H9 (cell line): ENCODE measurements at regions not wholly inside any gene's neighbourhood (a gene's known extent, or its start where the extent isn't known, plus 50 kb on each side); places are given as distances from the start of the nearest gene placed in this dataset.

ENCODE experiments used
- DNase-seq: peaks from one replicate; pipeline ENCODE4 v3.0.0-alpha.2; 2017
- H2AFZ ChIP-seq: one replicate; pipeline ENCODE4 v1.6.1; 2013; ENCODE audit warnings: mild to moderate bottlenecking, low read length, control low read depth, moderate library complexity
- H2AK5ac ChIP-seq: 2 replicates; pipeline ENCODE4 v1.6.1; 2013; ENCODE audit warnings: low read length, control low read depth, mixed read lengths; ENCODE audit not compliant: insufficient read length
- H2BK120ac ChIP-seq: one replicate; pipeline ENCODE4 v1.6.1; 2013; ENCODE audit warnings: low read depth, mild to moderate bottlenecking, low read length, control low read depth, inconsistent platforms; ENCODE audit not compliant: poor library complexity, severe bottlenecking
- H2BK12ac ChIP-seq: 2 replicates; pipeline ENCODE4 v1.6.1; 2013; ENCODE audit warnings: low read length, control low read depth, mixed read lengths, low read depth; ENCODE audit not compliant: insufficient read length
- H2BK15ac ChIP-seq: 2 replicates; pipeline ENCODE4 v1.6.1; 2013; ENCODE audit warnings: low read depth, low read length, control low read depth
- H2BK20ac ChIP-seq: one replicate; pipeline ENCODE4 v1.6.1; 2013; ENCODE audit warnings: low read depth, mild to moderate bottlenecking, low read length, control low read depth, inconsistent platforms; ENCODE audit not compliant: poor library complexity, severe bottlenecking
- H2BK5ac ChIP-seq: 2 replicates; pipeline ENCODE4 v1.6.1; 2013; ENCODE audit warnings: low read length, control low read depth, mixed read lengths; ENCODE audit not compliant: insufficient read length
- H3K14ac ChIP-seq: 2 replicates; pipeline ENCODE4 v1.6.1; 2013; ENCODE audit warnings: low read length, control low read depth; ENCODE audit not compliant: insufficient read depth
- H3K18ac ChIP-seq: 2 replicates; pipeline ENCODE4 v1.6.1; 2013; ENCODE audit warnings: low read depth, mild to moderate bottlenecking, mixed read lengths, low read length, control low read depth; ENCODE audit not compliant: insufficient read length
- H3K23ac ChIP-seq: 2 replicates; pipeline ENCODE4 v1.6.1; 2013; ENCODE audit warnings: low read length, control low read depth, mixed read lengths, low read depth; ENCODE audit not compliant: insufficient read length
- H3K23me2 ChIP-seq: 2 replicates; pipeline ENCODE4 v1.6.1; 2013; ENCODE audit warnings: low read depth, mild to moderate bottlenecking, mixed read lengths, low read length, control low read depth; ENCODE audit not compliant: insufficient read length, poor library complexity, severe bottlenecking
- H3K27ac ChIP-seq: 2 replicates; pipeline ENCODE4 v1.5.1; 2013; ENCODE audit warnings: low read length, control low read depth, mixed read lengths, low read depth; ENCODE audit not compliant: insufficient read length
- H3K27me3 ChIP-seq: 2 replicates; pipeline ENCODE4 v1.6.1; 2013; ENCODE audit warnings: low read length, control low read depth, inconsistent platforms; ENCODE audit not compliant: insufficient read depth
- H3K4ac ChIP-seq: 2 replicates; pipeline ENCODE4 v1.6.1; 2013; ENCODE audit warnings: low read depth, mild to moderate bottlenecking, control low read depth, inconsistent platforms, low read length, moderate library complexity
- H3K4me1 ChIP-seq: 2 replicates; pipeline ENCODE4 v1.6.1; 2013; ENCODE audit warnings: low read length, control low read depth, inconsistent platforms; ENCODE audit not compliant: insufficient read depth
- H3K4me2 ChIP-seq: 2 replicates; pipeline ENCODE4 v1.6.1; 2013; ENCODE audit warnings: low read length, control low read depth, mixed read lengths; ENCODE audit not compliant: insufficient read length, insufficient read depth
- H3K56ac ChIP-seq: 2 replicates; pipeline ENCODE4 v1.6.1; 2013; ENCODE audit warnings: low read depth, mild to moderate bottlenecking, mixed read lengths, low read length, control low read depth; ENCODE audit not compliant: insufficient read length
- H3K79me1 ChIP-seq: 2 replicates; pipeline ENCODE4 v1.6.1; 2013; ENCODE audit warnings: low read depth, mild to moderate bottlenecking, moderate library complexity, low read length, control low read depth, inconsistent platforms; ENCODE audit not compliant: insufficient read depth, poor library complexity, severe bottlenecking
- H3K79me2 ChIP-seq: 2 replicates; pipeline ENCODE4 v1.6.1; 2013; ENCODE audit warnings: low read length, control low read depth, inconsistent platforms; ENCODE audit not compliant: insufficient read depth
- H3K9ac ChIP-seq: 2 replicates; pipeline ENCODE4 v1.6.1; 2013; ENCODE audit warnings: low read length, control low read depth, mixed read lengths; ENCODE audit not compliant: insufficient read length; ENCODE audit errors: extremely low read depth
- H3K9me3 ChIP-seq: one replicate; pipeline ENCODE4 v1.6.1; 2013; ENCODE audit warnings: low read depth, low read length, inconsistent platforms; ENCODE audit not compliant: control insufficient read depth
- H3T11ph ChIP-seq: one replicate; pipeline ENCODE4 v1.6.1; 2013; ENCODE audit warnings: mild to moderate bottlenecking, low read length, control low read depth, inconsistent platforms
- H4K20me1 ChIP-seq: one replicate; pipeline ENCODE4 v1.6.1; 2013; ENCODE audit not compliant: control insufficient read depth, insufficient read length, insufficient read depth
- H4K5ac ChIP-seq: 2 replicates; pipeline ENCODE4 v1.6.1; 2013; ENCODE audit warnings: low read depth, mild to moderate bottlenecking, mixed read lengths, low read length, control low read depth; ENCODE audit not compliant: insufficient read length
- H4K8ac ChIP-seq: replicated peaks from 2 replicates; pipeline ENCODE4 v1.6.1; 2013; ENCODE audit warnings: low read length, control low read depth, mixed read lengths, low read depth; ENCODE audit not compliant: insufficient read length
- H4K91ac ChIP-seq: 2 replicates; pipeline ENCODE4 v1.6.1; 2013; ENCODE audit warnings: low read depth, mild to moderate bottlenecking, moderate library complexity, mixed read lengths, low read length, control low read depth; ENCODE audit not compliant: insufficient read length
- H3K27ac Mint-ChIP-seq, 3 experiments: 2 replicates in 2 of 3; 3 replicates in 1 of 3; pipeline ENCODE4 v1.8.0; 2020 to 2021; ENCODE audit warnings: mixed read lengths in 3 of 3, mild to moderate bottlenecking in 1 of 3, moderate library complexity in 1 of 3
- H3K27me3 Mint-ChIP-seq: 2 replicates; pipeline ENCODE4 v1.8.0; 2021; ENCODE audit warnings: low read depth, mild to moderate bottlenecking, moderate library complexity, mixed read lengths
- H3K36me3 Mint-ChIP-seq, 3 experiments: 2 replicates in 2 of 3; 3 replicates in 1 of 3; pipeline ENCODE4 v1.8.0; 2020 to 2021; ENCODE audit warnings: low read depth in 3 of 3, mixed read lengths in 3 of 3; ENCODE audit not compliant: insufficient read depth in 1 of 3
- H3K4me1 Mint-ChIP-seq, 2 experiments: 2 replicates each; pipeline ENCODE4 v1.8.0; 2020; ENCODE audit warnings: mixed read lengths in 2 of 2
- H3K4me3 Mint-ChIP-seq, 2 experiments: 2 replicates in 1 of 2; 3 replicates in 1 of 2; pipeline ENCODE4 v1.8.0; 2020 to 2021; ENCODE audit warnings: mild to moderate bottlenecking in 2 of 2, mixed read lengths in 2 of 2, moderate library complexity in 1 of 2
- H3K9me3 Mint-ChIP-seq, 2 experiments: 2 replicates in 1 of 2; 3 replicates in 1 of 2; pipeline ENCODE4 v1.8.0; 2020; ENCODE audit warnings: mild to moderate bottlenecking in 2 of 2, mixed read lengths in 2 of 2, moderate library complexity in 1 of 2
- WGBS: extraction: QIAGEN DNeasy Blood & Tissue Kit; methylation state at CpG from one replicate; pipeline ENCODE4 v1.1.7; 2013; ENCODE audit warnings: missing lambda C conversion rate, low lambda C conversion rate, mixed read lengths; ENCODE audit not compliant: insufficient read length; ENCODE audit errors: extremely low coverage; 5-methylcytosine and 5-hydroxymethylcytosine counted together
- TF ChIP-seq, protein P1 (sequence below): fragments of 200-600 bp; sonication (generic); conservative IDR thresholded peaks from 3 replicates; pipeline ENCODE4 v1.8.0; 2021; ENCODE audit warnings: antibody characterized with exemption, mild to moderate bottlenecking

DNA sequence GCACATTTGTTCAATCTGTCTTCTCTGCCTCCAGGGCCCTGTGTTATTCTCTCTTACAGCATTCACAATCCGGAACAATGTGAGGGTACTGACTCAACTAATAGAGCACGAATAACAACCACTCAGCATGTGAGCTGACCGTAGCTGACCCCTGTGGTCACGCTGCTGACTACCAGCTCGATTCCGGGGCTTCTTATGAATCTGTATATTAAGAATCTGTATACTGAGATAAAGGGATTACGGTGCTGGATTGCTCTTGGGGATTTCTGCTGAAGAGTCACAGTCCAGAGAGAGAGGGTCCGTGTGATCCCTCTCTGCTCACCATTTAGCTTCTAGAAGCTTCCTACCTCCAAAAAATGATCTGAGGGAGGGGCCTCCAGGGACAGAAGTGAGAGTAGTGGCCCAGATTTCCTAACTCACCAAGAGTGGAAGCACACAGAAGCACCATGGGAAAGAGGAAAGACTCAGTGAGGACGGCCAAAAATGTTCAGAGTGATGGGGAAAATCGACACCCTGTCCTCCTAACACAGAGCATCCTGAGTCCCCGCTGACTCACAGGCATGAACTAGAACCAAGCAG lies 156.2 kb downstream of the THBS2 start:
- no peak overlapping the region for H3K9ac ChIP-seq
- H3K23me2 ChIP-seq = no peaks in the 10 kb centered on the region
- H3K4me3 Mint-ChIP-seq = 0 out of 5 replicates have a peak overlapping the region, but pooled peaks of 1 of the 2 experiments have one; percentile 39
- no CpG with 5 or more reads among the region's 11 CpGs for WGBS
- no peak overlapping the region for H2BK120ac ChIP-seq
- no peaks in the 10 kb centered on the region for H3K79me1 ChIP-seq
- H3K36me3 Mint-ChIP-seq = peaks cover 5 to 12% (median 6%) of the 10 kb centered on the region in 3 experiments; a peak in 6 of 7 replicates
- no peak overlapping the region for H2BK20ac ChIP-seq
- H2BK15ac ChIP-seq = no peak overlapping the region
- no peak overlapping the region for H4K8ac ChIP-seq
- no peak overlapping the region for H3K4ac ChIP-seq
- H3K14ac ChIP-seq = no peak overlapping the region
- no peak overlapping the region for H2BK12ac ChIP-seq
- H3K27me3 Mint-ChIP-seq = peaks cover 2% of the 10 kb centered on the region; the same call in 1 of the 2 replicates
- no peak overlapping the region for H4K91ac ChIP-seq
- H3K23ac ChIP-seq = no peak overlapping the region
- H3T11ph ChIP-seq = no peak overlapping the region
- no peak overlapping the region for H3K18ac ChIP-seq
- H2BK5ac ChIP-seq = no peak overlapping the region
- no peaks in the 10 kb centered on the region for H3K4me1 ChIP-seq
- no peak overlapping the region for H2AK5ac ChIP-seq
- H3K4me2 ChIP-seq = no peak overlapping the region
- peaks cover 19 to 46% of the 10 kb centered on the region in 2 experiments for H3K9me3 Mint-ChIP-seq
- H4K20me1 ChIP-seq = no peaks in the 10 kb centered on the region
- peaks cover 38 to 43% of the 10 kb centered on the region in 2 experiments for H3K4me1 Mint-ChIP-seq
- H3K79me2 ChIP-seq = no peaks in the 10 kb centered on the region
- H3K9me3 ChIP-seq = no peaks in the 10 kb centered on the region
- H4K5ac ChIP-seq = no peak overlapping the region
- no peak overlapping the region for H3K56ac ChIP-seq
- no peak for DNase-seq
- no peak overlapping the region for H3K27ac ChIP-seq
- H3K27ac Mint-ChIP-seq = no peak overlapping the region; a peak in 1 of 7 replicates
- no peaks in the 10 kb centered on the region for H3K27me3 ChIP-seq
- H2AFZ ChIP-seq = no peak overlapping the region
- TF ChIP-seq, protein P1, sequence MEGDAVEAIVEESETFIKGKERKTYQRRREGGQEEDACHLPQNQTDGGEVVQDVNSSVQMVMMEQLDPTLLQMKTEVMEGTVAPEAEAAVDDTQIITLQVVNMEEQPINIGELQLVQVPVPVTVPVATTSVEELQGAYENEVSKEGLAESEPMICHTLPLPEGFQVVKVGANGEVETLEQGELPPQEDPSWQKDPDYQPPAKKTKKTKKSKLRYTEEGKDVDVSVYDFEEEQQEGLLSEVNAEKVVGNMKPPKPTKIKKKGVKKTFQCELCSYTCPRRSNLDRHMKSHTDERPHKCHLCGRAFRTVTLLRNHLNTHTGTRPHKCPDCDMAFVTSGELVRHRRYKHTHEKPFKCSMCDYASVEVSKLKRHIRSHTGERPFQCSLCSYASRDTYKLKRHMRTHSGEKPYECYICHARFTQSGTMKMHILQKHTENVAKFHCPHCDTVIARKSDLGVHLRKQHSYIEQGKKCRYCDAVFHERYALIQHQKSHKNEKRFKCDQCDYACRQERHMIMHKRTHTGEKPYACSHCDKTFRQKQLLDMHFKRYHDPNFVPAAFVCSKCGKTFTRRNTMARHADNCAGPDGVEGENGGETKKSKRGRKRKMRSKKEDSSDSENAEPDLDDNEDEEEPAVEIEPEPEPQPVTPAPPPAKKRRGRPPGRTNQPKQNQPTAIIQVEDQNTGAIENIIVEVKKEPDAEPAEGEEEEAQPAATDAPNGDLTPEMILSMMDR = no peak
